ENCODE measurements at regions not wholly inside any gene's neighbourhood (a gene's known extent, or its start where the extent isn't known, plus 50 kb on each side); places are given as distances from the start of the nearest gene placed in this dataset.

- TF ChIP-seq CTCF (IDR thresholded peaks at IDR 0.05): no peak
- TF ChIP-seq EZH2phosphoT487 (IDR thresholded peaks at IDR 0.05): no peak
Observed at GRCh38 chr11:121889931-121890330, 226.1 kb downstream of the BLID start.
